IMR-90 (cell line): ENCODE measurements at regions not wholly inside any gene's neighbourhood (a gene's known extent, or its start where the extent isn't known, plus 50 kb on each side); places are given as distances from the start of the nearest gene placed in this dataset.

Experiments
- ATAC-seq: fragments of 200-7000 bp; cut with Tn5 transposase; 2 replicates; pipeline ENCODE4 v1.9.1; 2020; ENCODE audit warnings: low read depth, mild to moderate bottlenecking, moderate library complexity
- BruUV-seq: library from RNA; stranded (reverse); fragments of 400-500 nt; replicated peaks from 2 replicates; lab custom pipeline; 2021; lab: Mats Ljungman, UMichigan
- CTCF ChIA-PET: fragments of 300-600 bp; formaldehyde crosslinking; extraction: SDS; loops from one replicate; lab custom pipeline; 2021; ENCODE audit warnings: antibody characterized with exemption; lab: Yijun Ruan, JAX
- POLR2A ChIA-PET: fragments of 300-600 bp; sonication (Branson Sonifier 250); formaldehyde crosslinking; loops from one replicate; lab custom pipeline; 2022; ENCODE audit warnings: antibody characterized with exemption; ENCODE audit not compliant: unreplicated experiment; lab: Charles Lee
- DNase-seq: peaks from one replicate; pipeline ENCODE4 v3.0.0; 2013
- H2AFZ ChIP-seq: replicated peaks from 2 replicates; pipeline ENCODE3; 2013; ENCODE audit warnings: low read length, mild to moderate bottlenecking; ENCODE audit not compliant: poor library complexity
- H2AK5ac ChIP-seq: 2 replicates; pipeline ENCODE4 v1.6.1; 2013; ENCODE audit warnings: low read depth, low read length, inconsistent platforms
- H2AK9ac ChIP-seq: replicated peaks from 2 replicates; pipeline ENCODE3; 2013; ENCODE audit warnings: mild to moderate bottlenecking, low read depth, low read length, moderate library complexity; ENCODE audit not compliant: poor library complexity
- H2BK120ac ChIP-seq: 2 replicates; pipeline ENCODE4 v1.6.1; 2013; ENCODE audit warnings: low read depth, low read length, inconsistent platforms
- H2BK15ac ChIP-seq: 3 replicates; pipeline ENCODE4 v1.6.1; 2013; ENCODE audit warnings: low read depth, low read length, inconsistent platforms
- H2BK20ac ChIP-seq: 2 replicates; pipeline ENCODE4 v1.6.1; 2013; ENCODE audit warnings: low read depth, mild to moderate bottlenecking, inconsistent platforms, low read length, moderate library complexity
- H2BK5ac ChIP-seq: 2 replicates; pipeline ENCODE4 v1.6.1; 2013; ENCODE audit warnings: mild to moderate bottlenecking, low read depth, low read length, inconsistent platforms; ENCODE audit not compliant: poor library complexity, severe bottlenecking
- H3K14ac ChIP-seq: replicated peaks from 2 replicates; pipeline ENCODE4 v1.6.1; 2013; ENCODE audit warnings: low read depth, low read length, inconsistent platforms
- H3K18ac ChIP-seq: 2 replicates; pipeline ENCODE4 v1.6.1; 2013; ENCODE audit warnings: low read depth, low read length, control low read depth
- H3K23ac ChIP-seq: 2 replicates; pipeline ENCODE4 v1.6.1; 2013; ENCODE audit warnings: low read depth, low read length, inconsistent platforms
- H3K27ac ChIP-seq: 2 replicates; pipeline ENCODE4 v1.5.1; 2013; ENCODE audit warnings: mild to moderate bottlenecking, control low read depth, low read length; ENCODE audit not compliant: insufficient read depth
- H3K27me3 ChIP-seq: 2 replicates; pipeline ENCODE4 v1.6.1; 2013; ENCODE audit warnings: low read length; ENCODE audit not compliant: control insufficient read depth, insufficient read depth
- H3K36me3 ChIP-seq: 2 replicates; pipeline ENCODE4 v1.6.1; 2013; ENCODE audit warnings: low read length, mixed read lengths; ENCODE audit not compliant: control insufficient read depth, insufficient read depth
- H3K4ac ChIP-seq: 2 replicates; pipeline ENCODE4 v1.6.1; 2013; ENCODE audit warnings: low read depth, low read length, inconsistent platforms
- H3K4me1 ChIP-seq: 2 replicates; pipeline ENCODE4 v1.6.1; 2013; ENCODE audit warnings: low read length, mixed read lengths; ENCODE audit not compliant: control insufficient read depth, insufficient read depth
- H3K4me2 ChIP-seq: 2 replicates; pipeline ENCODE4 v1.6.1; 2013; ENCODE audit warnings: low read depth, mild to moderate bottlenecking, control low read depth, low read length, moderate library complexity
- H3K4me3 ChIP-seq: 2 replicates; pipeline ENCODE4 v1.5.1; 2013; ENCODE audit warnings: low read depth, mild to moderate bottlenecking, control low read depth, low read length, moderate library complexity; ENCODE audit not compliant: insufficient read depth
- H3K56ac ChIP-seq: 2 replicates; pipeline ENCODE4 v1.6.1; 2013; ENCODE audit warnings: low read length, inconsistent platforms; ENCODE audit not compliant: insufficient read depth; ENCODE audit errors: extremely low read depth
- H3K79me1 ChIP-seq, 2 experiments: 2 replicates each; pipeline ENCODE4 v1.6.1; 2013; ENCODE audit warnings: low read length in 2 of 2, inconsistent platforms in 1 of 2, low read depth in 1 of 2
- H3K9ac ChIP-seq: 2 replicates; pipeline ENCODE4 v1.6.1; 2013; ENCODE audit warnings: low read depth, low read length, control low read depth
- H3K9me1 ChIP-seq: 2 replicates; pipeline ENCODE4 v1.6.1; 2013; ENCODE audit warnings: low read length, inconsistent platforms; ENCODE audit not compliant: insufficient read depth
- H3K9me3 ChIP-seq: 2 replicates; pipeline ENCODE4 v1.6.1; 2013; ENCODE audit warnings: low read length; ENCODE audit not compliant: control insufficient read depth, insufficient read depth
- H4K20me1 ChIP-seq: 2 replicates; pipeline ENCODE4 v1.6.1; 2013; ENCODE audit warnings: low read length, inconsistent platforms; ENCODE audit not compliant: insufficient read depth
- H4K5ac ChIP-seq: 2 replicates; pipeline ENCODE4 v1.6.1; 2013; ENCODE audit warnings: mild to moderate bottlenecking, low read depth, low read length, control low read depth
- H4K8ac ChIP-seq, 2 experiments: 2 replicates each; pipeline ENCODE4 v1.6.1; 2013; ENCODE audit warnings: low read depth in 2 of 2, low read length in 2 of 2, control low read depth in 1 of 2, inconsistent platforms in 1 of 2
- H4K91ac ChIP-seq: 2 replicates; pipeline ENCODE4 v1.6.1; 2013; ENCODE audit warnings: low read depth, low read length, inconsistent platforms; ENCODE audit not compliant: insufficient read depth
- BHLHE40 ChIP-seq: fragments of 150-350 bp; IDR thresholded peaks from 2 replicates; pipeline ENCODE4 v1.6.1; 2016; ENCODE audit warnings: mild to moderate bottlenecking, low read depth, low read length
- CEBPB ChIP-seq: IDR thresholded peaks from 2 replicates; pipeline ENCODE4 v1.6.1; 2012; ENCODE audit warnings: low read depth, low read length, improper control_type of control experiment
- CHD1 ChIP-seq: IDR thresholded peaks from 2 replicates; pipeline ENCODE4 v1.6.1; 2012; ENCODE audit warnings: low read depth, low read length, improper control_type of control experiment
- FOS ChIP-seq: fragments of 150-350 bp; IDR thresholded peaks from 2 replicates; pipeline ENCODE4 v1.6.1; 2016; ENCODE audit warnings: low read depth, low read length
- MAFK ChIP-seq: IDR thresholded peaks from 2 replicates; pipeline ENCODE4 v1.6.1; 2012; ENCODE audit warnings: low read depth, low read length, improper control_type of control experiment
- MAZ ChIP-seq: IDR thresholded peaks from 2 replicates; pipeline ENCODE4 v1.6.1; 2012; ENCODE audit warnings: low read depth, mild to moderate bottlenecking, low read length, improper control_type of control experiment, moderate library complexity, borderline replicate concordance
- MXI1 ChIP-seq: IDR thresholded peaks from 2 replicates; pipeline ENCODE4 v1.6.1; 2012; ENCODE audit warnings: low read depth, mild to moderate bottlenecking, low read length, moderate library complexity, borderline replicate concordance
- NFE2L2 ChIP-seq: fragments of 150-350 bp; IDR thresholded peaks from 2 replicates; pipeline ENCODE4 v1.6.1; 2016; ENCODE audit warnings: low read depth, mild to moderate bottlenecking, low read length
- POLR2A ChIP-seq: IDR thresholded peaks from 2 replicates; pipeline ENCODE4 v1.6.1; 2012; ENCODE audit warnings: mild to moderate bottlenecking, low read depth, low read length
- RAD21 ChIP-seq: IDR thresholded peaks from 2 replicates; pipeline ENCODE4 v1.6.1; 2012; ENCODE audit warnings: low read length, improper control_type of control experiment
- RCOR1 ChIP-seq: IDR thresholded peaks from 2 replicates; pipeline ENCODE4 v1.6.1; 2012; ENCODE audit warnings: mild to moderate bottlenecking, low read length, improper control_type of control experiment; ENCODE audit not compliant: insufficient replicate concordance
- RFX5 ChIP-seq: IDR thresholded peaks from 2 replicates; pipeline ENCODE4 v1.8.0; 2012; ENCODE audit warnings: low read depth, mild to moderate bottlenecking, low read length, moderate library complexity
- SMC3 ChIP-seq: fragments of 150-350 bp; IDR thresholded peaks from 2 replicates; pipeline ENCODE4 v1.6.1; 2016; ENCODE audit warnings: low read depth, mild to moderate bottlenecking, antibody characterized with exemption, low read length, moderate library complexity
- WGBS, 2 experiments: methylation state at CpG; one replicate each; pipeline versions ENCODE4 v1.1.5 to v1.1.7; 2013; ENCODE audit warnings: missing lambda C conversion rate in 2 of 2; ENCODE audit not compliant: insufficient read length in 1 of 2; ENCODE audit errors: extremely low coverage in 2 of 2; 5-methylcytosine and 5-hydroxymethylcytosine counted together
- dilution Hi-C: fragments of 300-500 bp; cut with HindIII; formaldehyde crosslinking; loops from one replicate; pipeline ENCODE4 v1.14.3; 2018; ENCODE audit warnings: low sequenced_read_pairs; ENCODE audit not compliant: unreplicated experiment
- in situ Hi-C: fragments of 300-500 bp; cut with MboI; formaldehyde crosslinking; loops from 3 replicates; pipeline ENCODE4 v1.14.3; 2019; ENCODE audit warnings: low sequenced_read_pairs, inconsistent platforms, mixed read lengths
- intact Hi-C: fragments of 100-400 bp; cut with micrococcal nuclease; formaldehyde crosslinking; loops from 2 replicates; pipeline ENCODE4 v1.10.0; 2022
- TF ChIP-seq, protein P1 (sequence below): fragments of 150-350 bp; IDR thresholded peaks from 2 replicates; pipeline ENCODE4 v1.6.1; 2017; ENCODE audit warnings: mild to moderate bottlenecking, antibody characterized with exemption, low read length, low read depth
- TF ChIP-seq, protein P2 (sequence below): conservative IDR thresholded peaks from 2 replicates; pipeline ENCODE4 v1.5.1; 2012; ENCODE audit warnings: mild to moderate bottlenecking, low read depth, low read length, improper control_type of control experiment
- TF ChIP-seq, protein P3 (sequence below): fragments of 150-350 bp; IDR thresholded peaks from 2 replicates; pipeline ENCODE4 v1.6.1; 2016; ENCODE audit warnings: low read depth, mild to moderate bottlenecking, low read length, moderate library complexity, borderline replicate concordance

DNA sequence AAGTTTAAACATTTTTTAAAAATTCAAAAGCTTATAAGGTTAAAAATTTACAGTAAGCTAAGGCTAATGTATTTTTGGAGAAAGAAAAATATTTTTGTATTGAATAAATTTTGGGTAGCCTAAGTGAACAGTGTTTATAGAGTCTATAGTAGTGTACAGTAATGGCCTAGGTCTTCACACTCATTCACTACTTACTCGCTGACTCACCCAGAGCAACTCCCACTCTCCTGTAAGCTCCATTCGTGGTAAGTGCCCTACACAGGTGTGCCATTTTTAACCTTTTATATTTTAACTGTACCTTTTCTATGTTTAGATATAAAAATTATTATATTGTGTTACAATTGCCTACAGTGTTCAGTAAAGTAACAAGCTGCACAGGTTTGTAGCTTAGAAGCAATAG is 96.6 kb upstream of the FREM2 start:
- Histone ChIP-seq H3K18ac (no peak overlapping the region), H2AK9ac (no peak overlapping the region), H4K8ac (no peak overlapping the region), H3K4me3 (no peak overlapping the region), H2BK15ac (no peak overlapping the region), H3K9me1 (no peaks in the 10 kb centered on the region), H3K27ac (no peak overlapping the region), H3K14ac (no peak overlapping the region), H2AFZ (no peak overlapping the region), H3K9ac (no peak overlapping the region), H2AK5ac (no peak overlapping the region), H3K56ac (no peak overlapping the region), H3K36me3 (no peaks in the 10 kb centered on the region), H3K27me3 (no peaks in the 10 kb centered on the region), H4K91ac (no peak overlapping the region), H3K4me2 (no peak overlapping the region), H3K4ac (no peak overlapping the region), H4K20me1 (no peaks in the 10 kb centered on the region), H2BK5ac (no peak overlapping the region), H4K5ac (no peak overlapping the region), H3K4me1 (no peaks in the 10 kb centered on the region), H3K9me3 (no peaks in the 10 kb centered on the region), H2BK120ac (no peak overlapping the region), H2BK20ac (no peak overlapping the region), H3K79me1 (no peaks in the 10 kb centered on the region), H3K23ac (no peak overlapping the region)
- in situ Hi-C loops (loop anchor here (25.0 kb wide), 1 partner anchor 953 kb away; no protein-coding TSS in a partner anchor), intact Hi-C loops (no loop called here), dilution Hi-C loops (no loop called here)
- BruUV-seq = no TSS peak
- ChIA-PET POLR2A (no interaction called here), CTCF (no interaction called here)
- TF ChIP-seq MAZ (no peak), MAFK (no peak), FOS (no peak), MXI1 (no peak), POLR2A (no peak), NFE2L2 (no peak), RCOR1 (no peak), RAD21 (no peak), SMC3 (no peak), BHLHE40 (no peak), CHD1 (no peak), RFX5 (no peak), CEBPB (no peak)
- TF ChIP-seq, protein P1, sequence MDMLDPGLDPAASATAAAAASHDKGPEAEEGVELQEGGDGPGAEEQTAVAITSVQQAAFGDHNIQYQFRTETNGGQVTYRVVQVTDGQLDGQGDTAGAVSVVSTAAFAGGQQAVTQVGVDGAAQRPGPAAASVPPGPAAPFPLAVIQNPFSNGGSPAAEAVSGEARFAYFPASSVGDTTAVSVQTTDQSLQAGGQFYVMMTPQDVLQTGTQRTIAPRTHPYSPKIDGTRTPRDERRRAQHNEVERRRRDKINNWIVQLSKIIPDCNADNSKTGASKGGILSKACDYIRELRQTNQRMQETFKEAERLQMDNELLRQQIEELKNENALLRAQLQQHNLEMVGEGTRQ = no peak
- TF ChIP-seq, protein P2, sequence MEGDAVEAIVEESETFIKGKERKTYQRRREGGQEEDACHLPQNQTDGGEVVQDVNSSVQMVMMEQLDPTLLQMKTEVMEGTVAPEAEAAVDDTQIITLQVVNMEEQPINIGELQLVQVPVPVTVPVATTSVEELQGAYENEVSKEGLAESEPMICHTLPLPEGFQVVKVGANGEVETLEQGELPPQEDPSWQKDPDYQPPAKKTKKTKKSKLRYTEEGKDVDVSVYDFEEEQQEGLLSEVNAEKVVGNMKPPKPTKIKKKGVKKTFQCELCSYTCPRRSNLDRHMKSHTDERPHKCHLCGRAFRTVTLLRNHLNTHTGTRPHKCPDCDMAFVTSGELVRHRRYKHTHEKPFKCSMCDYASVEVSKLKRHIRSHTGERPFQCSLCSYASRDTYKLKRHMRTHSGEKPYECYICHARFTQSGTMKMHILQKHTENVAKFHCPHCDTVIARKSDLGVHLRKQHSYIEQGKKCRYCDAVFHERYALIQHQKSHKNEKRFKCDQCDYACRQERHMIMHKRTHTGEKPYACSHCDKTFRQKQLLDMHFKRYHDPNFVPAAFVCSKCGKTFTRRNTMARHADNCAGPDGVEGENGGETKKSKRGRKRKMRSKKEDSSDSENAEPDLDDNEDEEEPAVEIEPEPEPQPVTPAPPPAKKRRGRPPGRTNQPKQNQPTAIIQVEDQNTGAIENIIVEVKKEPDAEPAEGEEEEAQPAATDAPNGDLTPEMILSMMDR = no peak
- TF ChIP-seq, protein P3, sequence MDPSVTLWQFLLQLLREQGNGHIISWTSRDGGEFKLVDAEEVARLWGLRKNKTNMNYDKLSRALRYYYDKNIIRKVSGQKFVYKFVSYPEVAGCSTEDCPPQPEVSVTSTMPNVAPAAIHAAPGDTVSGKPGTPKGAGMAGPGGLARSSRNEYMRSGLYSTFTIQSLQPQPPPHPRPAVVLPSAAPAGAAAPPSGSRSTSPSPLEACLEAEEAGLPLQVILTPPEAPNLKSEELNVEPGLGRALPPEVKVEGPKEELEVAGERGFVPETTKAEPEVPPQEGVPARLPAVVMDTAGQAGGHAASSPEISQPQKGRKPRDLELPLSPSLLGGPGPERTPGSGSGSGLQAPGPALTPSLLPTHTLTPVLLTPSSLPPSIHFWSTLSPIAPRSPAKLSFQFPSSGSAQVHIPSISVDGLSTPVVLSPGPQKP = no peak
- ATAC-seq (no peak), DNase-seq (no peak)
- no CpG with 5 or more reads among the region's 2 CpGs for WGBS, 2 experiments
